HG02763 (cell line): ENCODE measurements at regions not wholly inside any gene's neighbourhood (a gene's known extent, or its start where the extent isn't known, plus 50 kb on each side); places are given as distances from the start of the nearest gene placed in this dataset.
"Not testable (repeated sequence)": the region's sequence is repeated elsewhere in the genome, so short reads cannot be mapped to it uniquely, and the experiment has no call there.

Experiments
- ATAC-seq: cut with Tn5 transposase; IDR thresholded peaks from one replicate; pipeline ENCODE4 v1.9.1; 2021; ENCODE audit warnings: mild to moderate bottlenecking, moderate library complexity; ENCODE audit not compliant: unreplicated experiment

GRCh38 chr4:100034023-100034664, 84.1 kb upstream of the H2AZ1 start:
- ATAC-seq = no peak

DNA sequence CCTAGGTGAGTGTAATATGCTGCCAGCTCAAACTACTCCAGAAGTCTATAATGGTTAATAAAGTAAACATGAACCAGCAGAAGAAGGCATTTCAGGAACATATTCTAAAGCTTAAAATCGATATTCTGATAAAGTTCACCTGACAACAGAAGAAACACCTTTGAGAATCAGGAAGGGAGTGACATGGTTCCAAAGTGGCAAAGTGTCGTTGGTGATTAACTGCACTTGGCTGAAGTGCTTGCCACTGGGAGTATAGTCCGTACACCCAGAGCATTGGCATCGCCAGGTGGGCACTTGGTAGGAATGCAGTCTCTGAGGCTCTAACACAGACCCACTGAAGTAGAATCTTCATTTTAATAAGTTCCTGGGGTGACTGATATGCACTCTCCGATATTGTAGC, 76.0 kb upstream of the H2AZ1 start:
- ATAC-seq = no peak

- no peak for ATAC-seq
Observed at GRCh38 chr4:100023800-100024199, 73.7 kb upstream of the H2AZ1 start.

DNA sequence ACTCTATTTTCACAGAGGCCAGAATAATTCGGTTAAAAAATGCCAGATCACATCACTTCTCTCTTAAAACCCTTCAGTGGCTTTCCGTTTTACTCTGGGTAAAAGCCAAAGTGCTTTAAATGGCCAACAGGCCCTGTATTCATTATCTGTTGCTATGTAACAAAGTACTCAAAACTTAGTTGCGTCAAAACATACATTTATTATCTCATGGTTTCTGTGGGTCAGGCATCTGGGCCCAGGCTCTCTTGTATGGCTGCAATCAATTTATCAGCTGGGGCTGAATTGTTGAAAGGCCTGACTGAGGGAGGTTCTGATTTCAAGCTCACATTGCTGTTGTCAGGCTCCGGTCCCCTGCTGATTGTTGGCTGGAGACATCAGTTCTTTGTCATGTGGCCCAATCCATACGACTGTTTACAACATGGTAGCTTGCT, 72.7 kb upstream of the H2AZ1 start:
- no peak for ATAC-seq

DNA sequence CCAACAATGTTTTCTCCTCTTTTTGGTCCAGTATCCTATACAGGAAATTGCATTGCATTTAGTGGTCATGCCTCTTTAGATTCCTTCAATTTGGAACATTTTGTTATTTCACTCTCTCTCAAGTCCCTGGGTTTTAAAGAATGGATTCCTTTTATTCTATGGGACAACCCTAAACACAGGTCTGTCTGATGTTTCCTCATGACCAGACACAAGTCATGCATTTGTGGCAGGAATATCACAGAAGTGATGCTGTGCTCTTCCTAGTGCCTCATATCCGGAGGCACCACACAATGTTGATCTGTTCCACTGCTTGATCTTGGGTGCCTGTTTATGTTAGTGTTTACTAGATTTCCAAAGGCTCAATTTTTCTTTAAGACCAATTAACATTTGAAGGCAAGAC, 69.7 kb upstream of the H2AZ1 start:
- ATAC-seq = no peak

GRCh38 chr4:100017637-100018310, 67.7 kb upstream of the H2AZ1 start:
- ATAC-seq = peak; percentile 53

- ATAC-seq = no peak
Observed at GRCh38 chr4:100016191-100016590, 66.1 kb upstream of the H2AZ1 start.

DNA sequence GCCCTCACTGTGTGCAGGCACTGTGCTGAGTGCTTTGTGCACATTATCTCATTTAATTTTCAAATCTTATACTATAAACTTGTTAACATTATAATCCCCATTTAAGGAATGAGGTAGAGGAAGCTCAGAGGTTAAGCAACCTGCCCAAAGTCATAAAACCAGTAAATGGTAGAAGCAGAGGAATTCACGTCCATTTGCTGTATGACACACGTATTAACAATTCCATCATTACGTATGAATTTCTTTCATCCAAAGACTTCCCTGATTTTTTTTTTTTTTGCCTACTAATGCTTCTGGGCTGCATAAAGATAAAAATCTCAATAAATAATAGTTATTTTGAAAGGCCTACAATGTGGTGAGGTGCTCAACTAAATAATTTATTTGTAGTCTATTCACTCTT, 64.5 kb upstream of the H2AZ1 start:
- ATAC-seq = no peak

GRCh38 chr4:100009490-100009889, 59.4 kb upstream of the H2AZ1 start:
- no peak for ATAC-seq

DNA sequence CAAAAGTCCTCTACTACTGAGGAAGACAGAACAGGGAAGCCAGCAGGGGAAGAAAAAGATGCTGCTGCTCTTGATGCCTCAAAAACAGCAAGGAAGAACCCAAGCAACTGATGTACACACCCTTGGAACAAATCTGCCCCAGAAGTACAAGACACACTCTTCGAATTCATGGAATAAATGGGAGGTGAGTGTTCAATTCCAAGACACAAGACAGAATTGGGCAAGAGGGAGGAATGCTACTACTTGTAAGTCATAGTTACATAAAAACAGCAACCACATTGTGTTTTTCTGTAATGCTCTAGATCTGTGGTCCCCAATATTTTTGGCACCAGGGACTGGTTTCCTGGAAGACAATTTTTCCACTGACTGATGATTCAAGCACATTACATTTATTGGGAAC, 58.0 kb upstream of the H2AZ1 start:
- ATAC-seq = no peak

DNA sequence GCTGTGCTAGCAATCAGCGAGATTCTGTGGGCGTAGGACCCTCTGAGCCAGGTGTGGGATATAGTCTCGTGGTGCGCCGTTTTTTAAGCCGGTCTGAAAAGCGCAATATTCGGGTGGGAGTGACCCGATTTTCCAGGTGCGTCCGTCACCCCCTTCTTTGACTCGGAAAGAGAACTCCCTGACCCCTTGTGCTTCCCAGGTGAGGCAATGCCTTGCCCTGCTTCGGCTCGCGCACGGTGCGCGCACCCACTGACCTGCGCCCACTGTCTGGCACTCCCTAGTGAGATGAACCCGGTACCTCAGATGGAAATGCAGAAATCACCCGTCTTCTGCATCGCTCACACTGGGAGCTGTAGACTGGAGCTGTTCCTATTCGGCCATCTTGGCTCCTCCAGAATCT, 56.1 kb upstream of the H2AZ1 start:
- ATAC-seq = not testable (repeated sequence)
